ENCODE measurements at regions not wholly inside any gene's neighbourhood (a gene's known extent, or its start where the extent isn't known, plus 50 kb on each side); places are given as distances from the start of the nearest gene placed in this dataset.
A peak's percentile ranks its signal among the peaks of the same experiment; 100 is the strongest.

DNA sequence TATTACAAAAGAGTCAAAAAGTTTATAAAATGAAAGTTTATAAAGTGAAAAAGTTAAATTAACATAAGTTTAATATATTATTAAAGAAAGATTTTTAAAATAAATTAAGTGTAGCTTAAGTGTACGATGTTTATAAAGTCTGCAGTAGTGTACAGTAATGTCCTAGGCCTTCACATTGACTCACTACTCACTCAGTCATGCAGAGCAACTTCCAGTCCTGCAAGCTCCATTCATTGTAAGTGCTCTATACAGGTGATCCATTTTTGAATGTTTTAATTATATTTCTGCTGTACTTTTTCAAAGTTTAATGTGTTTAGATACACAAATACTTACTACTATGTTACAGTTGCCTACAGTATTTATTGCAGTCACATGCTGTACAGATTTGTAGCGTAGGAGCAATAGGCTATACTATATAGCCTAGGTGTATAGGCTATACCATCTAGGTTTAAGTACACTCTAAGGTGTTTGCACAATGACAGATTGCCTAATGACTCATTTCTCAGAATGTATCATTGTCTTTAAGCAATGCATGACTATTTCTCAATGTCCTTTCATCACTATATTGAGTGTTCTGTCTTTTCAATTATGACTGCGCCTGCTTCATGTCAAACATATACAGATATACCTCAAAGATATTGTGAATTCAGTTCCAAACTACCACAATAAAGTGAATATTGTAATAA is 1110.3 kb upstream of the MAP3K7 start:
- peak; percentile 1 for DNase-seq (ENCODE audit: low spot score)

DNA sequence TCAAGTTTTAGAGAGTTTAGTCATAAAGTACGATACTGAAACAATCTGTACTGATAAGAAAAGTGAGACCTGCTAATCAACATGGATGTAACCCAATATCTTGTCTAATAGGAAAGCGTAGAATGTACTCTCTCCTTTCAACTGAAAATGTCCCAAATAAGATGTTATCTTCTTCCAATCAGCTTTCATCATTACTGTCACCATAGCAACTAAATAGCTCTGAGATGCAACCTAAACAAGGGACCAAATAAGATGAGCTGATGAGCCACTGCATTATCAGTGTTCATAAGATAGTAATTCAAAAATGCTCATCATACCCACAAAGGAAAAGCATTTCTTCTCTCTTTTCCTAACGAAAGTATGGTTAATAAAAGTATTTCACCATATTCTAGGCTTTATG is 1108.3 kb upstream of the MAP3K7 start:
- DNase-seq (ENCODE audit: low spot score) = no peak

DNA sequence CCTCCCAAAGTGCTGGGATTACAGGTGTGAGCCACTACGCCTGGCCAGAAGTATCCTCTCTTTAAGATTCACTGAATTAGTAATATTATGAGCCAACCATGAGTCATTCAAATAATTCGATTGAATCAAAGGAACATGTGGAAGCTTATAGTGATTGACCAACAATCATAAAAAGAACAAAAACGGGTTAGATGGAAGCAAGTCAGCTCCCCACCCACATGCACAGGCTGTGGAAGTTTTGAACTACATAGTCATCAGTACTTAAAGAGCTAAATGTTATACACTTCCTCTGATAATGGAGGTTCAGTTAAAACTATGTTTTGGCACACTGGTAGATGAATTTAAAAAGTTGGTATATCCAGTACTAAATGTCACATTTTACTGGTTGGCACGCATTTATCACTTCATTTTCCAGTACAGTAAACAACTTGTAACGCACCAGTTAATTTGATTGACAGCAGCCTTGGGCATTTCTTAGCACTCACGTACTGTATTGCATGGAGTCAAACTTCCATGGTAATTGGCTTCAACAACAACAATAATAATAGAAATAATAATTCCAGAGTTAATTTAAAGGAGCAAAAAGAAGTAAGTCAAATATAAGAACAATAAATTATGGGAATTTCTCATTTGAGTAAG is 1107.3 kb upstream of the MAP3K7 start:
- no peak for DNase-seq (ENCODE audit: low spot score)

DNA sequence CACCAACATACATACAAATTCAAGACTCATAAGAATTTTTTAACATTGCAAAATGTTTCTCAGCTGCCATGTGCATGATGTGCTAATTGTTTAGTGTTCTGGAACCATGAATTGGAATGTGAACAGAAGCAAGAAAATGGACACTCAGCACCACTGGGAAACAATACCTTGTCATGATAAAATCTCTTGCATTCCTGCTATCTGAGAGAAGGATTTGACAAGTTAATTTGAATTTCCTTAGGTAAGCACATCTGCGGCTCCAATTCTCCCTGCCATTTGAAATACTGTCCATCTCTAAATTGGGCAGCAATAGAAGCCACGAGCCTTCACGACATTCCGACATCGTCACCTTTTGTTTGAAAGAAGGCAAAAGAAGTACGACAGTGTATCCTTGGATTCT is 1104.6 kb upstream of the MAP3K7 start:
- DNase-seq (ENCODE audit: low spot score) = no peak

GRCh38 chr6:91683240-91683639 is 1096.4 kb upstream of the MAP3K7 start:
- no peak for DNase-seq (ENCODE audit: low spot score)

GRCh38 chr6:91681296-91681695 is 1094.4 kb upstream of the MAP3K7 start:
- DNase-seq (ENCODE audit: low spot score) = no peak

DNA sequence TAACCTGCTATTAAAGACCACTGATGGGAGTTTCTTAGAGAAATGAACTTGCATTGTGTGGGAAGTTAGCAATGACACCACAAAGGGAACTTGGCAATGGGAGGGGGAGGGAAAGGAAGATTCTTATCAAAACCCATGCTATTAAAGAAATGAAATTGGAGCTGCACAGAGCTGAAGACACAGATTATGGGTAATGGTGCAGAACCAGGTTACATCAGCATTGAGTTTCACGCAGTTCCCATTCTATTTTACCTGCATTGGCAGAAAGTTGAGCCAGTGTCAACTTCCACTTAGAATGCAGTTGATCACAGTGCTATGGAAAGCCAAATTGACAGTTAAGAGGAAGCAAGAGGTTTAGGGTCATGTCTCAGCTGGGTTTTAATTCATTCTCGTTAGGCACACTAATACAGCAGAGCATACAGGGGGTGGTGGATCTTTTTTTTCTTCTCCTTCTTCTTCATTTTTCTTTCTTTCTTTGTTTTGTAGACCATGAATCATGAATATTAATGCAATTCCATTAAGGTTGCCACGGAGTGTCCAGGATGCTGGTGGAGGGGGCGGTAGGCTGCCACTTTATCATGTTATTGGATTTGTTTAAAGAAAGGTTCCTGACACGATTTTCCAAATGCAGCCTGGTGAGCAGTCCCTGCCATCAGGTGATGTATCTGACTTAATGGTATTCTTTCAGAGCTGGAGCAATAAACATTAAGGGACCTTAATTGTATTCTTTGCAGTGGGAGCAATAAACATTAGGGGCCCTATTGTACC is 1092.0 kb upstream of the MAP3K7 start:
- no peak for DNase-seq (ENCODE audit: low spot score)

DNA sequence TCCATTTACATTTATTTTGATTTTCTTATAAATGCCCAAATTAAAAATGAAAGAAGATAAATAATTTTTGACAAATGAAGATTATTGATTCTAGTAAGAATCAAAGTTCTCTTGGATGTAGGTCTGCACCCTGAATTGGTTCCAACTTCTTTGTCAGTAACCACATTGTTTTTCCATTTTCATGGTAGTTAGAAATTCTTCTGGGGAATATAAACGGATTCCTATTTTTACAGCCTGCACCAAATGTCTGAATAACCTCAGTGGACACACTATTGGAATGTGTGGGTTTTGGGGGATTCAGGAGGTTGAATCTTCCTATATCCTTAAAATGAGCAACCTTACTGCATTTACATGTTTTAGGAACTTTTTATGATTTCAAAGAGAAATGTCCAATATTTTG is 1085.3 kb upstream of the MAP3K7 start:
- DNase-seq (ENCODE audit: low spot score) = no peak

DNA sequence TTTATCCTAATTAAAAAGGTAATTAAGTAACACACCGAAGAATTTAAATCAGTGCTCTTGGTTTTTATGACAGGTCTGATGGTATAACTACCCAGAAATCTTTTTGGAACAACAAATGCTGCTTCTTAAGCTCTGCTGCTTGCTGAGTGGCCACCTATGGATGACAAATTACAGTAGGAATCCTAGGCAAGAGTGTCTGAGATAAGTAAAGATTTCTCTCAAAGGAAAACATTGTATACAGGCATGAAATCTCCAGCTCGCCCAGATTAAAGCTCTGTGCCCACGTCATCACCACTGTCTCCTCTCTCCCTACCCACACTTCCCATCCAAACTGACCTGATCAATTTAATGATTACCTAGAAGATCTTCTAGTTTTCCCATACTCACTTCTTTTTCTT is 1083.0 kb upstream of the MAP3K7 start:
- no peak for DNase-seq (ENCODE audit: low spot score)

- DNase-seq (ENCODE audit: low spot score) = no peak
Observed at GRCh38 chr6:91669154-91669870, 1082.4 kb upstream of the MAP3K7 start.

- no peak for DNase-seq (ENCODE audit: low spot score)
Observed at GRCh38 chr6:91667596-91667995, 1080.7 kb upstream of the MAP3K7 start.

DNA sequence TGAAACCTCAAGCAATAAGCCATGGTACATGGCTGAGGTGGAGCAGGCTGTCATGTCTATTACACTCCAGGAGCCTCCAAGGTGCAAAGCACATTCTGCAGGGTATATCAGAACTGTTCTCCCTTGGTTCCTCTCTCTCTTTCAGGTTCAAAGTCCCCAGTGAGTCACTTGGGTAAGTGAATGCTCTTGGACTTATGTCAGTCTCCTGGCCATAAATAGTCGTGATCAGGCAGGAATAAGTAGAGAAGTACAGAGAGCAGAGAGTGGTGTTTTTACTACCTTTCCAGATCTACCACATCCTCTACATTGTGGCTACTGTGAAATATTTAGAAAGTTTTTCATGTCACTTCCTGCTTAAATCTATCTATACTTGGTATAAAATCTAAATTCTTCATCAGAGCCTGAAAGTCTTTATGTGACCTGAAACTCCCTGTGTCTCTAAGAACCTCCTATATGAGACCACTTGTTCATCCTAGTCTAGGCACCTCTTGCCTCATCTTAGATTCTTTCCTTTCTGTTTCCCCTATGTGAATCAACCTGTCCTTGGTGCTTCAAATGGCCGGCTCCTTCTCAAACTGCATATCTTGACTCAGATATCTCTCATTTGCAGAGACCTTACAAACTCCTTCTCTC is 1077.6 kb upstream of the MAP3K7 start:
- peak; percentile 1 for DNase-seq (ENCODE audit: low spot score)

- DNase-seq (ENCODE audit: low spot score) = no peak
Observed at GRCh38 chr6:91660893-91661292, 1074.0 kb upstream of the MAP3K7 start.

GRCh38 chr6:91659891-91660290 is 1073.0 kb upstream of the MAP3K7 start:
- DNase-seq (ENCODE audit: low spot score) = no peak

DNA sequence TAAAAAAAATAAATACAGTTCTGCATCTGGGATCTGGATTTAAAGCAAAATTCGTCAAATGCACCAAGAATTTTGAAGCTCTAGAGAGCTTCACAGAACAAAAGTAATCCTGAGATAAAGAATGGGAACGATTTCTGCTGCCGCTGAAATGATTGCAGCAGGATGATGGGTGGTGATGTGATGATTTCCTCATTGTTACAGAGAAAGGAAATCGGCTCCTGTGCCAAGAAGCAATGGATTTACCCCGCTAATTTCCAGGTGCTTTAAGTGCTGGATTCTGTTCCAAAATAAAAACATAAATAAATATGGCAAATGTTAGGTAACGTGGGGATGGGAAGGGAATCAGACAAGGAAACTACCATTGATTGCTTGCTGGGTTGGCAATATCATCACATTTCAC is 1067.9 kb upstream of the MAP3K7 start:
- DNase-seq (ENCODE audit: low spot score) = no peak

DNA sequence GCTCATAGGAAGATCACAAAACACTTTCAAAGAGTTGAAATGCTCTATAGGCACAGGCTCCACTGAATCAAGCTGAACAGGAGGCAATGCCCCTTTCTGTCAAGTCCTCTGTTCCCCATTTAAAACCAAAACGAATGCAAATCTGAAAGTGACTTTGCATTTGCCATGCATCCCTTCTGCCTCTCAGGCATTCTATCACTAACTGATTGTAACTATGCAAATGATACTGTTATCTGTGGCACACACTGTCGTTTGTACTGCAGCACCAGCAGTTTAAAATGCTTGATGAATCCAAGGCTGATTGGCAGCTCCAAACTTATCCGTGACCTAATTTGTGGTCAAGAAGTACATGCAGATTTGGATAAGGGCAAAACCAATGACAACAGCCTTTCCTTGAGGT is 1067.5 kb upstream of the MAP3K7 start:
- DNase-seq (ENCODE audit: low spot score) = no peak

DNA sequence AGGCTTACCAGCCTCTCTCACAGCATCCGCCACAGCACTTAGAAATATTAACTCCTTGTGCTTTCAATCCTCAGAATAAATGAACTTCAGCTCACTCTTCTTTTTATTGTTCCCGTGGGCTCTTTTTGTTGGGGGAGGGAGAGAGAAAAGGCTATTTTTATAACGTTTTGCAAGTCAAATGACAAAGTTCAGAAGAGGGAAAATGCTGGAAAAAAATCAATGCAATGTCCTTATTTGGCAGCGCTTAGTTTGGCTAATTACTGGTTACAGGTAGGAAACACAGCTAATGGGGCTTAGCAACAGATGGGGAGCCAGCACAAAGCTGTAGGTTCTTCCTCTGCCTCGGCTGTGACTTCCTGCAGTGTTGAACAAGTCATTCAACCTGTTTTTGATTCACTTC is 1067.0 kb upstream of the MAP3K7 start:
- no peak for DNase-seq (ENCODE audit: low spot score)

DNA sequence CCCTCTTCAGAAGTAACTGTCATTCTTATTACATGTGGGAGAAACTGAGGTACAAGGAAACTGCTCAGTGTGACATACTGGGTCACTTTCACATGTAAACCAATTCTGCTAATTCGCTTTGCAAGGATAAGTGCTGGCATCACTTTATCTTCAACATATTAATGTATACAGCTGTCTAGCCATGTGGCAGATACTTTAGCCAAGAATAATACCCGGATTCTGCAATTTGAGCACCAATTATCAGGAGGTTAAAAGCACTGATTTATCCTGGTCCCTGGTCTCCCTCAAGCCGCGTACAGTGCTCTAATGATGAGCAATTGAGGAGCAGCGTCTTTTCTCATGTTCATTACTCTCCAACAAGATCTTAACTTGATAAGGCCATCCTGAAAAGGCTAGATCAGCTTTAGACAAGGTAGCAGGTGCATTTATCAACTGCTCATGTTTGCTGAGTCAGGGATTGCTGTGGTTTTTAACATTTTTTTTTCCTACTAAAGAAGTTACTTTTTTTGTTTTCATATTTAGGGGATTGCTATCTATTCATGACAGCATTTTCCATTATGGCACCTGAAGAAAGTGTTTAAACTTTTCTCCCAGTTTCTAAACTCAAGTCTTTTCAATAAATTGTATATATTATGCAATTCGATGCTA is 1066.3 kb upstream of the MAP3K7 start:
- no peak for DNase-seq (ENCODE audit: low spot score)

GRCh38 chr6:91646649-91647048 is 1059.8 kb upstream of the MAP3K7 start:
- DNase-seq (ENCODE audit: low spot score) = no peak

GRCh38 chr6:91645811-91646210 is 1058.9 kb upstream of the MAP3K7 start:
- no peak for DNase-seq (ENCODE audit: low spot score)

- DNase-seq (ENCODE audit: low spot score) = no peak
Observed at GRCh38 chr6:91637217-91637616, 1050.3 kb upstream of the MAP3K7 start.

DNA sequence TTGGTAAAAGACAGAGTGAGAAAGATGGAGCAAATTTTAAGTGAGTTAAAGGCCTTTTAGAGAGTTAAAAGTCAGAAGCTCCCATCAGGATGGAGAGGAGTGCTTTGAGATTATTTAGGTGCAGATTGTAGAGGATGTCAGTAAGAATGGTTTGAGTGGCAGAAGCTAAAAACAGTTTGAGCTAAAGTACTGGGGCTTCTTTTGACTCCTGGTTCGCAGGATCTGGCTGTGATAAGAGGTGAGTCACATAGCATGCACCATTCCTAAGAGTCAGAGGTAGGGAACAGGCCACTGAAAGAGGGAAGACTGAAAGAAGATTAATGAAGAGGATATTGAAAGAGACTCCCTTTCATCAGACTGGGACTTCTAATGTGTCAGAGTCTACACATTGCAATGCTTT is 1047.9 kb upstream of the MAP3K7 start:
- DNase-seq (ENCODE audit: low spot score) = no peak
